HG02588 (cell line): ENCODE measurements at regions not wholly inside any gene's neighbourhood (a gene's known extent, or its start where the extent isn't known, plus 50 kb on each side); places are given as distances from the start of the nearest gene placed in this dataset.

Source experiments
- ATAC-seq: cut with Tn5 transposase; IDR thresholded peaks from one replicate; pipeline ENCODE4 v1.9.1; 2021; ENCODE audit warnings: mild to moderate bottlenecking, moderate library complexity; ENCODE audit not compliant: unreplicated experiment

DNA sequence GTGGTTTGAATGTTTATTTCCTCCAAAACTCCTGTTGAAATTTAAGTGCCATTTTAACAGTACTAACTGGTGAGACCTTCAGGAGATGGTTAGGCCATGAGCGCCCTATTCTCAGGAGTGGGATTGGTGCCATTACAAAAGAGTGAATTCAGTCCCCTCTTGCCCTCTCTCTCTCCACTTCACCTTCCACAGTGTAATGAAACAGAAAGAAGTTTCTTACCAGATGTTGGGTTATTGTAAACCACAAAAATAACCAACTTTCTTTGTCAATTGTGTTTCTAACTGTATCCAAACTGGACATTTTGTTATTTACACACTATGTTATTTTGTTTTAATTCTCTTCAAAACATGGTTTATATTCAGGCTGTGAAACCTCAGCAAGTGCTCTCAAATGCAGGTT is 1734.3 kb downstream of the PCDH7 start:
- ATAC-seq, result no peak

DNA sequence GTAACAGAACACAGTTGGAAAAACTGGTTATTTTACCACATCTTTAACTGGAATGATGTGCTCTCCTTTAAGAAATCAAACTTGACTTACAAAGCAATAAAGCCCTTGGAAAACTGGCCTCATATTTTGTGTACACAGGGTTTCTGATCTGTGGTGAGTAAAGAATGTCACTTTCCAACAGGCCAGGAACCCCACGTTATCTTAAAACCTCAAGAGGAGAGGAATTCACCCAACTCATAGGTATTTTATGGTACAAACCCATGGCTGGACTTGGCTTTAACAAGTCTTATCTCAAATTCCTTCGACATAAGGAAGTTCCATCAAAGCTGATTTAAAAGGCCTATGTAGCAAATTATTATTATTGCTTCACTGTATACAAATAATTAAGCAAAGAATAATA is 1735.1 kb downstream of the PCDH7 start:
- ATAC-seq, result no peak

GRCh38 chr4:32460972-32461371 is 1740.8 kb downstream of the PCDH7 start:
- ATAC-seq, result no peak

GRCh38 chr4:32462944-32463343 is 1742.8 kb downstream of the PCDH7 start:
- ATAC-seq, result no peak

GRCh38 chr4:32470087-32470585 is 1750.0 kb downstream of the PCDH7 start:
- no peak for ATAC-seq

DNA sequence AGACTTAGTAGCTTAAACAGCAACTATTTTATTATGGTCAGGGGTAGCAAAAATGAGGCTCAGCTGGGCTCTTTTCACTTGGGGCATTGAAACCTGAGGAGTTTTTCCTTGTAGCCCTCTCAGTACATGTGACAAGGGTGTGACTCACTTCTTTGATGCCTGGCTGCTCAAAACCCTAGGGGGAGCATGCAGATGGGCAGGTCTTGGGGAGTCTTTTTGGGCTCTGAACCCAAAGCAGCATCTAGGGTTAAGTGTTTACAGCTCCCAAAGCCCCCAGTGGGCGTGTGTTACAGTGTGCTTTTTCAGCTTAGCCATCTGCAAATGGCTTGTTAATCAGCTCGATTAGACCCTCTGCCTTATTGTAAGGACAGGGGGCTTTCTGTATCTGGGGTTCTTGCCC is 1752.7 kb downstream of the PCDH7 start:
- ATAC-seq, result no peak

DNA sequence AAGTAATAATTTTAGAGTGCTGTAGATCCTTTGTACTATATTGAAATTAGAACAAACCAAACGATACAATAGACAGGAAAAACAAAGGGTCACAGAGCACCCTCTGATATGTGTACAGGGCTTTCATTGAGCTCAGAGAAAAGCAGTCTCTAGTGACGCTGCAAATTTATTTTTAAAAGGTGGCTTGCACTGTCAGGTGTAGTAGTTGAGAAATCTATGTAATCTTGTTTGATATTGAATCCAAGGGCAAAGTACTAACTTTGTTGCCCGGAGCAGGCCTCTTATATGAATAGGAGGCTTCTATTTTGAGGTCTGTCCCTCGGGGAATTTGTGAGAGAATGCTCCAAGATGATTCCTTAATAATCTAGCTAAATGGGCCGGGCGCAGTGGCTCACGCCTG is 1755.5 kb downstream of the PCDH7 start:
- ATAC-seq, result no peak

DNA sequence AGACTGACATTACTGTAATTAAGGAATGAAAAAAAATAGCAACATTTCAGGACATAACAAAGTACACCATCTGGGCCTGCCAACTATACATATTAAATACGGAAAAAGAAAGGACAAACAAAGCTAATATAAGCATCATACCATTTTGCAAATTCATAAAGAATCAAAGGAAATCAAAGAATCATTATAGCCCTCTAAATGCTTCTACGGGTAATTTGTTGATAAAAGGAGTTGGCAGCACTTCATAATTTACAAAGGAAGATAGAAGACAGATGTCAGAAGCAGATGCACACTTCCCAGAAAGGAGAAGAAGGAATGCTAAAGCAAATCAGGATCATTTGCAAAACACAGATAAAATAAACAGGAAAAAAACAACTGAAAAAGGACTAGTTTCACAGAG is 1757.3 kb downstream of the PCDH7 start:
- ATAC-seq, result no peak

- no peak for ATAC-seq
Observed at GRCh38 chr4:32485956-32486355, 1765.8 kb downstream of the PCDH7 start.

DNA sequence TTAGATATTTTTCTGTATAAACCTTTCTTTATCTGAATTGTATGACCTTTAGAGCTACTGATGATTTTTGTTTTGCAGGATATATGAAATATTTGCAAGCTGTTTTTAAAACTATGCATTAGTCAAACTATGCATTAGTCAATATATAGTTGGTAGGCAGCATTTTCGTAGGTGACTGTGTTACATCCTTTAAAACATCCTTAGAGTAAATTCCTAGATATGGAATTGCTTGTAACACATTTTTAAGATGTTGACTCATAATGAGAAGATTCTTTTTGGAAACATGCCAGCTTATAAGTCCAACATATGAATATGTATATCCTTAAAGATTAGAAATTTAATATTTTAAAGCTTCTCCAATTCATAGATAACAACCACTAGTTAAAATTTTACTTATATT is 1768.5 kb downstream of the PCDH7 start:
- ATAC-seq, result no peak

DNA sequence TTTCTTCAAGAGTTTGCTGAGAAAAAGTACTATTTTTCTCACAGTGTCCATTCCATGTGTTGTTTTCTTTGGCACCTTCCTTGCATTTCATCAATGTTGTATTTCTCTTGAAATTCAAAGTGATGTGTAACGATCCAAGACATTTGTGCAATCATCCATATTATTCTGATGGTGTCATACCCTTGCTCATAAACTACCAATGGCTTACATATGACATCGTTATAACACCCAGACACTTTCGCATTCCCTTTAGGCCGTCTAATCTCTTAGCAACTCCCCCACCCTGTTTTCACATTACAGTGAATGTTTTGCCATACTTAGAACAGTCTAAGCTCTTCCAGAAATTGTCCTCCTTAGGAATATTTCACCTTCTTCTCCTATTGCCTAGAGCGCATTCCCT is 1779.0 kb downstream of the PCDH7 start:
- no peak for ATAC-seq

GRCh38 chr4:32503241-32503640 is 1783.1 kb downstream of the PCDH7 start:
- ATAC-seq, result no peak

GRCh38 chr4:32506067-32506466 is 1785.9 kb downstream of the PCDH7 start:
- ATAC-seq, result no peak

DNA sequence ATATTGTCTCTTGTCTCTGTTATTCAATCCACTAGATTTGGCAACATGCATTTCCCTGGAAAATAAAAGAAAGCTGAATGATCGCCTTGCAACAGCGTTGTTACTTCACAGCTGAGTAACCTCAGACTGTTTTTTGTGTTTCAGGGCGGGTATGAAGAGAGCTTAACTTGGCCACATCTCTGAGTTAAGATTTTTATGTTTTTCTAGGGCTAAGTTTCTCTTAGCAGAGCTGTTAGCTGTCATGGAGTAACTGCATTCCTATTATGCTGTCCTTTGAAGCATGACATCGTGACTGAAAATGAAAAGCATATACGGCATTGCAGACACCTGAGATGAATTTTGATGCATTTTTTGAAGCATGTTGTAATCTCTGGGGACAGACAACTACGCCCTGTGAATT is 1798.9 kb downstream of the PCDH7 start:
- ATAC-seq, result no peak

- ATAC-seq, result no peak
Observed at GRCh38 chr4:32525420-32525819, 1805.3 kb downstream of the PCDH7 start.

GRCh38 chr4:32544846-32545245 is 1824.7 kb downstream of the PCDH7 start:
- no peak for ATAC-seq

GRCh38 chr4:32551943-32552342 is 1831.8 kb downstream of the PCDH7 start:
- no peak for ATAC-seq

DNA sequence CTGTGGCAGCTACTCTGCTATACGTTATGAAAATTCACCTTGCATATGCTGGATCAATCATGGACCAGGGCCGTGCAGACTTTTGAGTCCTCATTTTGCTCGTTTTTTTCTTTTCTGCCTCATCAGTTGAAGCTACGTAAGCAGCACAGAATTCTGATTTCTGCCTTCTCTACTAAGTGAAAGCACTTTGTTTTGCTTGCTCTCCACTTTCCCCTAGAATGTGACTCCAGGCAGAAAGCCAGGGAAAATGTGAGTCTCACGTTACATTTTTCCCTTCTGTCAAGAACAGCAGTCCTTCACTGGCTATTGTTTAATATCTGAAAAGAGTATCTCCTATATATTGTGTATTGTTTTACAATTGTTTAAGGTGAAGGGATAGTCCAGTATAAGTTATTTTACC is 1840.1 kb downstream of the PCDH7 start:
- ATAC-seq, result no peak

GRCh38 chr4:32562010-32562409 is 1841.8 kb downstream of the PCDH7 start:
- no peak for ATAC-seq

DNA sequence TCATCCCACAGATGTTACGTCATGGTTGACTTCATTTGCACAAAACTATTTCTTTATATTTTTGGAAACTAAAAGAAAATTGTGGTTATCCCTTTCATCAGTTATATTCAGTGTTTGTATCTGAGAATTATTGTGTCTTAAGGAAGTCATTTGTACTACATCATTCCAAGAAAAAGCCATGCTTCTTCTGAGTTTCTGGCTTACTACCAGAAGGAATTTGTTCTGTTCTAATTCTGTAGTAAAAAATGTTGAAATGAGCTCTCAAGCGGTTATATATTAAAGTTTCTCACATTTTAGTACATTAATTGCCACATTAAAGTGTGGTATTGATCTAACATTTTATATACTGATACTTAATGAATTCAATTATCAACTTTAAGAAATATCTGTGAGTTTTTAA is 1844.5 kb downstream of the PCDH7 start:
- ATAC-seq, result no peak

GRCh38 chr4:32569861-32570260 is 1849.7 kb downstream of the PCDH7 start:
- ATAC-seq, result no peak

GRCh38 chr4:32572366-32572765 is 1852.2 kb downstream of the PCDH7 start:
- no peak for ATAC-seq

GRCh38 chr4:32574803-32575202 is 1854.6 kb downstream of the PCDH7 start:
- ATAC-seq, result no peak

- ATAC-seq, result no peak
Observed at GRCh38 chr4:32589097-32589496, 1868.9 kb downstream of the PCDH7 start.
